Chondrocyte (in vitro differentiated cells): ENCODE measurements at regions not wholly inside any gene's neighbourhood (a gene's known extent, or its start where the extent isn't known, plus 50 kb on each side); places are given as distances from the start of the nearest gene placed in this dataset.
"Not testable (repeated sequence)": the region's sequence is repeated elsewhere in the genome, so short reads cannot be mapped to it uniquely, and the experiment has no call there.

Experiments
- DNase-seq: peaks from one replicate; pipeline ENCODE4 v3.0.0; 2021; ENCODE audit warnings: mixed read lengths, low spot score
- H3K27ac Mint-ChIP-seq: one replicate; pipeline ENCODE4 v1.8.0; 2021; ENCODE audit warnings: mild to moderate bottlenecking, moderate library complexity, mixed read lengths; ENCODE audit not compliant: unreplicated experiment
- H3K27me3 Mint-ChIP-seq: 2 replicates; pipeline ENCODE4 v1.8.0; 2021; ENCODE audit warnings: low read depth, mixed read lengths
- H3K36me3 Mint-ChIP-seq: 2 replicates; pipeline ENCODE4 v1.8.0; 2021; ENCODE audit warnings: low read depth, mixed read lengths
- H3K4me1 Mint-ChIP-seq: 2 replicates; pipeline ENCODE4 v1.8.0; 2021; ENCODE audit warnings: low read depth, mild to moderate bottlenecking, mixed read lengths
- H3K4me3 Mint-ChIP-seq: one replicate; pipeline ENCODE4 v1.8.0; 2021; ENCODE audit warnings: mild to moderate bottlenecking, moderate library complexity, mixed read lengths; ENCODE audit not compliant: unreplicated experiment
- H3K9me3 Mint-ChIP-seq: 2 replicates; pipeline ENCODE4 v1.8.0; 2021; ENCODE audit warnings: low read depth, mixed read lengths
- CTCF ChIP-seq: fragments of 200-600 bp; sonication (generic); IDR thresholded peaks from 2 replicates; pipeline ENCODE4 v1.5.0; 2021; ENCODE audit warnings: antibody characterized with exemption, mild to moderate bottlenecking, moderate library complexity

DNA sequence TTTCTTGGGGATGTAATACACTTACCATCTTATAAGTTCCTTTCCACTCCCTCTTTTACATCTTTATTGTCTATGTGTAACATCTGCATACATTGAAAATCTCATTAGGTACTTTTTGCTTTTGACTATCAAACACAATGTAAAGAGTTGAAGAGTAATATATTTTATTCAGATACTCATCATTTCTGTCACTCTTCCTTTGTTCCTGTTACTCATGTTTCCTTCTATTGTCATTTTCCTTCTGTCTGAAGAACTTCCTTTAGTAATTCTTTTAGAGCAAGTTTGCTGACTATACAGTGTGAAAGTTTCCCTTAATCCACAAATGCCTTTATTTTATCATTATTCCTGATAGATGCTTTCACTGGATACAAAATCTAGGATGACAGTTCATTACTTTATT, 339.8 kb downstream of the SOX4 start:
- TF ChIP-seq CTCF, result no peak
- H3K4me1 Mint-ChIP-seq, result peaks cover 7% of the 10 kb centered on the region
- H3K36me3 Mint-ChIP-seq, result no peaks in the 10 kb centered on the region
- no peaks in the 10 kb centered on the region for H3K27me3 Mint-ChIP-seq
- H3K4me3 Mint-ChIP-seq, result no peak overlapping the region
- H3K27ac Mint-ChIP-seq, result no peak overlapping the region
- H3K9me3 Mint-ChIP-seq, result peaks cover 9% of the 10 kb centered on the region
- no peak for DNase-seq

DNA sequence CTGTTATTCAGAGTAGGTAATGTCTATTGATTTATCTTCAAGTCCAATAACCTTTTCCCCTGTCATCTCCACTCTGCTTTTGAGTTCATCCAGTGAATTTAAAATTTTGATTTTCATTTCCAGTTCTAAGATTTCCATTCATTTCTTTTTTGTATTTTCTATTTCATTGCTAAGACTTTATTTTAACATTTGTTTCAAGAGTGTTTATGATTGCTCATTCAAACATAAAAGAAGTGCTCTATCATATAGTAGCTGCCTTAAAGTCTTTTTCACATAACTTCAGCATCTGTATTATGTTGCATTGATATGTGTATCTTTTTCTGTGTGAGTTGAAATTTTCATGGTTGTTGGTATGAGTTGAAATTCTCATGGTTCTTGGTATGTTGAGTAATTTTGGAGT, 341.6 kb downstream of the SOX4 start:
- peaks cover 9% of the 10 kb centered on the region for H3K9me3 Mint-ChIP-seq
- no peak overlapping the region for H3K27ac Mint-ChIP-seq
- H3K4me1 Mint-ChIP-seq, result peaks cover 15% of the 10 kb centered on the region
- no peaks in the 10 kb centered on the region for H3K27me3 Mint-ChIP-seq
- TF ChIP-seq CTCF, result no peak
- no peak overlapping the region for H3K4me3 Mint-ChIP-seq
- no peaks in the 10 kb centered on the region for H3K36me3 Mint-ChIP-seq
- DNase-seq, result no peak

GRCh38 chr6:21935561-21936028, 342.0 kb downstream of the SOX4 start:
- no peaks in the 10 kb centered on the region for H3K36me3 Mint-ChIP-seq
- peak; percentile 76 for TF ChIP-seq CTCF
- peaks cover 9% of the 10 kb centered on the region for H3K9me3 Mint-ChIP-seq
- no peaks in the 10 kb centered on the region for H3K27me3 Mint-ChIP-seq
- DNase-seq, result no peak
- no peak overlapping the region for H3K4me3 Mint-ChIP-seq
- H3K4me1 Mint-ChIP-seq, result peaks cover 15% of the 10 kb centered on the region
- H3K27ac Mint-ChIP-seq, result no peak overlapping the region

- Mint-ChIP-seq H3K9me3 (peaks cover 9% of the 10 kb centered on the region), H3K4me3 (no peak overlapping the region), H3K27me3 (no peaks in the 10 kb centered on the region), H3K4me1 (peaks cover 20% of the 10 kb centered on the region), H3K27ac (no peak overlapping the region), H3K36me3 (no peaks in the 10 kb centered on the region)
- TF ChIP-seq CTCF, result peak; percentile 12
- DNase-seq, result no peak
These were observed 343.9 kb downstream of the SOX4 start for GRCh38 chr6:21937466-21937865.

DNA sequence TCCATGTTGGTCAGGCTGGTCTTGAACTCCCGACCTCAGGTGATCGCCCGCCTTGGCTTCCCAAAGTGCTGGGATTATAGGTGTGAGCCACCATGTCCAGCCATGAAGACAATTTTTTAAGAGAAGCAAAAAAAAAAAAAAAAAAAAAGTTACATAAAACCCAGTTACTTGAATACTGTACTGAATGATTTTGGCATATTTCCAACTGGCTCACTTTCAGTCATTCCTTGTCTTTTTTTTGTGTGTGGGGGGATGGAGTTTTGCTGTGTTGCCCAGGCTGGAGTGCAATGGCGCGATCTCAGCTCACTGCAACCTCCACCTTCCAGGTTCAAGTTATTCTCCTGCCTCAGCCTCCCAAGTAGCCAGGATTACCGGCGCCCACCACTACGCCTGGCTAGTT, 345.5 kb downstream of the SOX4 start:
- not testable (repeated sequence) for DNase-seq, H3K9me3 Mint-ChIP-seq, H3K27me3 Mint-ChIP-seq, H3K36me3 Mint-ChIP-seq, H3K4me3 Mint-ChIP-seq
- peak overlapping the region; percentile 41 for H3K27ac Mint-ChIP-seq
- peaks cover 30% of the 10 kb centered on the region for H3K4me1 Mint-ChIP-seq

DNA sequence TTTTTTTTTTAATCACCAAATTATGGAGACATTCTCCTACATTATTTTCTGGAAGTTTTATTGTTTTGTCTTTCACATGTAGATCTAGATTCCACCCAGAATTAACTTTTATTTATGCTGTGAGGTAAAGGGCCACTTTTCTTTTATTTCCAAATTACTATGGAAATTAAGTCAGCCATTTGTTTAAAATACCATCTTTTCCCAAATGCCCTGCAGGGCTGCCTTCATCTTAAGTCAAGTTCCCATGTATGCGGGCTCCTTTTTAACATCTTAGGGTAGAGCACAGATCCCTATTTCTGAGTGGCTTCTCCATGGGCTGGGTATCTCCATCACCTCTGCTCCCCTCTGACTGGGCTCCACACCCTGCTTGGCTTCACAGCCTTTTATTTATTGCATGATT, 348.4 kb downstream of the SOX4 start:
- TF ChIP-seq CTCF, result no peak
- no peaks in the 10 kb centered on the region for H3K9me3 Mint-ChIP-seq
- H3K4me3 Mint-ChIP-seq, result no peak overlapping the region
- H3K27me3 Mint-ChIP-seq, result no peaks in the 10 kb centered on the region
- H3K4me1 Mint-ChIP-seq, result peaks cover 33% of the 10 kb centered on the region
- H3K27ac Mint-ChIP-seq, result no peak overlapping the region
- H3K36me3 Mint-ChIP-seq, result no peaks in the 10 kb centered on the region
- no peak for DNase-seq
